HG02588 (cell line): ENCODE measurements at regions not wholly inside any gene's neighbourhood (a gene's known extent, or its start where the extent isn't known, plus 50 kb on each side); places are given as distances from the start of the nearest gene placed in this dataset.

Experiments
- ATAC-seq: cut with Tn5 transposase; IDR thresholded peaks from one replicate; pipeline ENCODE4 v1.9.1; 2021; ENCODE audit warnings: mild to moderate bottlenecking, moderate library complexity; ENCODE audit not compliant: unreplicated experiment

GRCh38 chr1:63710308-63710707 lies 63.5 kb upstream of the ROR1 start:
- ATAC-seq, result no peak

GRCh38 chr1:63710761-63711380 lies 62.9 kb upstream of the ROR1 start:
- no peak for ATAC-seq

GRCh38 chr1:63713041-63713440 lies 60.8 kb upstream of the ROR1 start:
- no peak for ATAC-seq

GRCh38 chr1:63713627-63714481 lies 60.0 kb upstream of the ROR1 start:
- ATAC-seq, result peak; percentile 75

- no peak for ATAC-seq
Measured at GRCh38 chr1:63714482-63714760, 59.4 kb upstream of the ROR1 start.

- ATAC-seq, result no peak
Measured at GRCh38 chr1:63717511-63718065, 56.2 kb upstream of the ROR1 start.

- ATAC-seq, result no peak
Measured at GRCh38 chr1:63718541-63718970, 55.3 kb upstream of the ROR1 start.

GRCh38 chr1:63721531-63722189 lies 52.2 kb upstream of the ROR1 start:
- no peak for ATAC-seq

GRCh38 chr1:63723602-63724001 lies 50.2 kb upstream of the ROR1 start:
- no peak for ATAC-seq
